K562 (cell line): ENCODE measurements at regions not wholly inside any gene's neighbourhood (a gene's known extent, or its start where the extent isn't known, plus 50 kb on each side); places are given as distances from the start of the nearest gene placed in this dataset.

Experiments used
- ATAC-seq: fragments of 200-7000 bp; cut with Tn5 transposase; 3 replicates; pipeline ENCODE4 v1.9.1; 2020; ENCODE audit warnings: moderate library complexity
- BruUV-seq: library from RNA; stranded (reverse); fragments of 400-500 nt; replicated peaks from 2 replicates; lab custom pipeline; 2021; lab: Mats Ljungman, UMichigan
- CTCF ChIA-PET: fragments of 300-600 bp; formaldehyde crosslinking; extraction: SDS; loops from one replicate; lab custom pipeline; 2021; ENCODE audit warnings: low intra/inter-chr PET ratio; lab: Yijun Ruan, JAX
- POLR2A ChIA-PET: fragments of 300-600, 350-650 bp; sonication (Branson Sonifier 250); formaldehyde crosslinking; extraction: SDS; loops from one replicate; lab custom pipeline; 2021; ENCODE audit warnings: antibody characterized with exemption, inconsistent platforms; lab: Yijun Ruan, JAX
- DNase-seq, 4 experiments: peaks; one replicate each; pipeline versions ENCODE4 v3.0.0 to v3.0.0-alpha.2; 2011 to 2018; ENCODE audit warnings: low spot score in 3 of 4, mixed read lengths in 3 of 4; ENCODE audit errors: extremely low read depth in 1 of 4
- FAIRE-seq: peaks from 2 replicates; lab custom pipeline; 2011; peaks lifted over from hg19 to GRCh38; lab: Jason Lieb, UNC
- H2AFZ ChIP-seq: 2 replicates; pipeline ENCODE4 v1.6.0; 2011; ENCODE audit warnings: low read depth, low read length, control low read depth, inconsistent platforms
- H3K27ac ChIP-seq: fragments of 200-600 bp; 3 replicates; pipeline ENCODE4 v1.8.0; 2011; ENCODE audit warnings: low read depth, mild to moderate bottlenecking, control low read depth, inconsistent platforms, low read length, moderate library complexity, mixed read lengths; ENCODE audit errors: extremely low read depth
- H3K27me3 ChIP-seq, 2 experiments: fragments of 300-600 bp in 1 of 2; 2 replicates in 1 of 2; 3 replicates in 1 of 2; pipeline versions ENCODE4 v1.6.0 to v1.8.0; 2011; ENCODE audit warnings: inconsistent platforms in 2 of 2, low read length in 2 of 2, mild to moderate bottlenecking in 1 of 2, mixed read lengths in 1 of 2, moderate library complexity in 1 of 2; ENCODE audit not compliant: control insufficient read depth in 2 of 2, insufficient read depth in 2 of 2
- H3K36me3 ChIP-seq: fragments of 300-600 bp; 3 replicates; pipeline ENCODE4 v1.8.0; 2011; ENCODE audit warnings: mild to moderate bottlenecking, low read length, inconsistent platforms; ENCODE audit not compliant: control insufficient read depth, insufficient read depth
- H3K4me1 ChIP-seq, 2 experiments: fragments of 200-600 bp in 1 of 2; replicated peaks in 1 of 2; 2 replicates in 1 of 2; 3 replicates in 1 of 2; pipeline versions ENCODE4 v1.5.1 to v1.8.0; 2011; ENCODE audit warnings: inconsistent platforms in 2 of 2, low read length in 2 of 2, mild to moderate bottlenecking in 1 of 2, mixed read lengths in 1 of 2, moderate library complexity in 1 of 2; ENCODE audit not compliant: control insufficient read depth in 2 of 2, insufficient read depth in 2 of 2
- H3K4me2 ChIP-seq: 2 replicates; pipeline ENCODE4 v1.6.1; 2011; ENCODE audit warnings: low read length, control low read depth, inconsistent platforms, mixed read lengths; ENCODE audit not compliant: insufficient read depth
- H3K4me3 ChIP-seq: fragments of 200-600 bp; sonication (generic), shearing (Covaris generic); 2 replicates; pipeline ENCODE4 v1.5.1; 2016; ENCODE audit warnings: control low read depth, inconsistent platforms
- H3K79me2 ChIP-seq: fragments of 200-600 bp; 3 replicates; pipeline ENCODE4 v1.8.0; 2011; ENCODE audit warnings: low read length, inconsistent platforms; ENCODE audit not compliant: control insufficient read depth, insufficient read depth
- H3K9ac ChIP-seq, 2 experiments: 2 replicates each; pipeline versions ENCODE4 v1.6.0 to v1.6.1; 2011; ENCODE audit warnings: low read depth in 2 of 2, low read length in 2 of 2, control low read depth in 1 of 2, inconsistent platforms in 1 of 2, mild to moderate bottlenecking in 1 of 2, mixed read lengths in 1 of 2; ENCODE audit not compliant: insufficient read depth in 1 of 2
- H3K9me1 ChIP-seq: one replicate; pipeline ENCODE4 v1.6.0; 2011; ENCODE audit warnings: inconsistent platforms, mild to moderate bottlenecking, low read length, moderate library complexity; ENCODE audit not compliant: control insufficient read depth, insufficient read depth
- H3K9me3 ChIP-seq: replicated peaks from 2 replicates; pipeline ENCODE4 v1.5.1; 2011; ENCODE audit warnings: low read depth, low read length, inconsistent platforms; ENCODE audit not compliant: control insufficient read depth, insufficient read depth
- H4K20me1 ChIP-seq: replicated peaks from 2 replicates; pipeline ENCODE4 v1.6.1; 2011; ENCODE audit warnings: low read length, inconsistent platforms, mixed read lengths; ENCODE audit not compliant: control insufficient read depth, insufficient read depth
- BHLHE40 ChIP-seq: IDR thresholded peaks from 2 replicates; pipeline ENCODE4 v1.6.1; 2011; ENCODE audit warnings: low read length, improper control_type of control experiment
- CBX5 ChIP-seq: IDR thresholded peaks from 2 replicates; pipeline ENCODE4 v1.6.1; 2014; ENCODE audit warnings: low read depth, borderline replicate concordance
- FOXJ3 ChIP-seq: sonication (generic); formaldehyde crosslinking; IDR thresholded peaks from 2 replicates; pipeline ENCODE4 v1.4.0; 2020; ENCODE audit warnings: mild to moderate bottlenecking, missing genetic modification reagents
- LEF1 ChIP-seq: fragments of 450-650 bp; IDR thresholded peaks from 2 replicates; pipeline ENCODE4 v1.6.1; 2016; ENCODE audit warnings: mild to moderate bottlenecking
- NR2C2 ChIP-seq, 2 experiments: fragments of 200-800 bp in 1 of 2; sonication (Bioruptor generic) in 1 of 2; sonication (generic) in 1 of 2; formaldehyde crosslinking in 1 of 2; IDR thresholded peaks; 2 replicates each; pipeline versions ENCODE4 v1.6.1 to v1.8.0; 2016 to 2022; ENCODE audit warnings: mild to moderate bottlenecking in 1 of 2, missing compliant biosample characterization in 1 of 2, missing genetic modification characterization in 1 of 2, missing genetic modification reagents in 1 of 2
- PHF8 ChIP-seq: fragments of 200-600 bp; sonication (generic); IDR thresholded peaks from 2 replicates; pipeline ENCODE4 v1.6.1; 2012; ENCODE audit warnings: mixed run types, mild to moderate bottlenecking, inconsistent platforms, low read length, moderate library complexity, borderline replicate concordance
- RB1 ChIP-seq: fragments of 450-650 bp; IDR thresholded peaks from 2 replicates; pipeline ENCODE4 v1.6.1; 2017; ENCODE audit warnings: low read depth, mild to moderate bottlenecking
- SIX5 ChIP-seq, 2 experiments: IDR thresholded peaks; 2 replicates each; pipeline ENCODE4 v1.6.1; 2011; ENCODE audit warnings: low read length in 2 of 2, borderline replicate concordance in 1 of 2, low read depth in 1 of 2, mild to moderate bottlenecking in 1 of 2, moderate library complexity in 1 of 2; ENCODE audit not compliant: insufficient read depth in 1 of 2
- SUPT5H ChIP-seq: fragments of 450-650 bp; IDR thresholded peaks from 2 replicates; pipeline ENCODE4 v1.6.1; 2016
- ZNF589 ChIP-seq: fragments of 200-800 bp; sonication (Bioruptor generic); IDR thresholded peaks from 2 replicates; pipeline ENCODE4 v1.6.1; 2016; ENCODE audit warnings: low read depth, missing genetic modification characterization, missing compliant biosample characterization
- WGBS: fragments of 100-300 bp; shearing (Covaris generic); methylation state at CpG from one replicate; pipeline ENCODE4 v1.1.6; 2016; ENCODE audit warnings: low coverage, mixed read lengths; ENCODE audit not compliant: insufficient coverage; ENCODE audit errors: missing lambda C conversion rate; 5-methylcytosine and 5-hydroxymethylcytosine counted together
- in situ Hi-C: fragments of 300-500 bp; cut with MboI; formaldehyde crosslinking; loops from 4 replicates; pipeline ENCODE4 v1.15.0; 2018; ENCODE audit warnings: inconsistent platforms, mixed read lengths
- intact Hi-C: fragments of 100-400 bp; cut with micrococcal nuclease; formaldehyde crosslinking; loops from 2 replicates; pipeline ENCODE4 v1.14.2; 2022
- TF ChIP-seq, protein P1 (sequence below): fragments of 250-450 bp; sonication (Bioruptor Pico); IDR thresholded peaks from 2 replicates; pipeline ENCODE4 v1.9.0; 2021; ENCODE audit warnings: mild to moderate bottlenecking, inconsistent platforms
- TF ChIP-seq, protein P2 (sequence below), 2 experiments: fragments of 450-650 bp; formaldehyde crosslinking in 1 of 2; IDR thresholded peaks; 2 replicates each; pipeline versions ENCODE4 v1.4.0 to v1.6.1; 2014 to 2020; ENCODE audit warnings: mild to moderate bottlenecking in 2 of 2, borderline replicate concordance in 1 of 2, low read depth in 1 of 2

DNA sequence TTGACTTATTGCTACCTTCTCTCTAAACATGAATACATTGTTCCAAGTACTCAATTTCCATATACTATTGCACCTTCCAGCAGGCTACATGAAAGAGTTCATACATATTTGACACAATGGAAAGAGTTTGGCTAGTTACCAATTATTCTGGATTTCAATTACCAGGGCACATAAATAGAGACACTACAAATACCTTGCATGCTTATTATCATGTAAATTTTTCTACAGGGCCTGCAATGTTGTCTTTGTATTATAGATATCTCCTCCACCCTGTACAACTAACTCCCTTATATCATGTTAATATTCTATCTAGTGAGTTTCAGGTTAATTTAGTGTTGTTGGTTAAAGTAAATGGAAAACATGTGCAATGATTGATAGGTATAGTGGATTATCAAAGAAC lies 540.7 kb upstream of the SLITRK5 start (continued):
- TF ChIP-seq, protein P1, sequence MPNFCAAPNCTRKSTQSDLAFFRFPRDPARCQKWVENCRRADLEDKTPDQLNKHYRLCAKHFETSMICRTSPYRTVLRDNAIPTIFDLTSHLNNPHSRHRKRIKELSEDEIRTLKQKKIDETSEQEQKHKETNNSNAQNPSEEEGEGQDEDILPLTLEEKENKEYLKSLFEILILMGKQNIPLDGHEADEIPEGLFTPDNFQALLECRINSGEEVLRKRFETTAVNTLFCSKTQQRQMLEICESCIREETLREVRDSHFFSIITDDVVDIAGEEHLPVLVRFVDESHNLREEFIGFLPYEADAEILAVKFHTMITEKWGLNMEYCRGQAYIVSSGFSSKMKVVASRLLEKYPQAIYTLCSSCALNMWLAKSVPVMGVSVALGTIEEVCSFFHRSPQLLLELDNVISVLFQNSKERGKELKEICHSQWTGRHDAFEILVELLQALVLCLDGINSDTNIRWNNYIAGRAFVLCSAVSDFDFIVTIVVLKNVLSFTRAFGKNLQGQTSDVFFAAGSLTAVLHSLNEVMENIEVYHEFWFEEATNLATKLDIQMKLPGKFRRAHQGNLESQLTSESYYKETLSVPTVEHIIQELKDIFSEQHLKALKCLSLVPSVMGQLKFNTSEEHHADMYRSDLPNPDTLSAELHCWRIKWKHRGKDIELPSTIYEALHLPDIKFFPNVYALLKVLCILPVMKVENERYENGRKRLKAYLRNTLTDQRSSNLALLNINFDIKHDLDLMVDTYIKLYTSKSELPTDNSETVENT (CRISPR knock-in tag): no peak
- TF ChIP-seq CBX5 (no peak), SUPT5H (no peak), SIX5 (IDR thresholded peaks at IDR 0.05; ENCODE audit: borderline replicate concordance in 1 of 2, insufficient read depth in 1 of 2, low read depth in 1 of 2, low read length in 2 of 2) (no peak)

DNA sequence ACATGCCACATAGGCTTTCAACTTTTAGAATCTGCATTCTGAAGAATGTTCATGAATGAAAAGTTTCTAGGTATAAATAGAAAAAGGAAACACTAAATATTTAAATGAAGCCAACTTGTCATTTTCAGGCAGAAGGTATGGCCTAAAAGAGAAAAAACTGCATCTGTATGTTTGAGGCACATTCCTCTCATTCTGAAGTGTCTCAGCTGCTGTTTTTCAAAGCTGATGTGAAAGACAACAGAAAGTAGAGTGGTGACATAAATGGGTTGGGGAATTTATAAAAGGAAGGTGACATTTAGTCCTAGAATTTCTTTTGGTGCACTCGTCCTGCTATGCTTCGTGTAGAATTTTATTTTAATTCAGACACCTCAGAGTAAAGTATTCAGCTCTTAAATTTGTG lies 539.6 kb upstream of the SLITRK5 start:
- Histone ChIP-seq H4K20me1 (no peaks in the 10 kb centered on the region), H2AFZ (no peak overlapping the region), H3K9me1 (no peaks in the 10 kb centered on the region), H3K79me2 (no peaks in the 10 kb centered on the region), H3K9ac (no peak overlapping the region), H3K27ac (no peak overlapping the region), H3K4me1 (no peaks in the 10 kb centered on the region), H3K9me3 (no peaks in the 10 kb centered on the region)
- FAIRE-seq (no peak), ATAC-seq (no peak), DNase-seq (no peak)
- 6% methylated on average over 2 of the region's 2 CpGs for WGBS
- BruUV-seq: no TSS peak
- ChIA-PET POLR2A (no interaction called here), CTCF (no interaction called here)
- in situ Hi-C loops: no loop called here
- TF ChIP-seq FOXJ3 (CRISPR knock-in tag) (no peak), BHLHE40 (no peak), LEF1 (no peak), ZNF589 (CRISPR knock-in tag) (no peak), NR2C2 (CRISPR knock-in tag; IDR thresholded peaks at IDR 0.05) (no peak), NR2C2 (tag; IDR thresholded peaks at IDR 0.05) (no peak), PHF8 (no peak), RB1 (no peak)
- TF ChIP-seq, protein P2, sequence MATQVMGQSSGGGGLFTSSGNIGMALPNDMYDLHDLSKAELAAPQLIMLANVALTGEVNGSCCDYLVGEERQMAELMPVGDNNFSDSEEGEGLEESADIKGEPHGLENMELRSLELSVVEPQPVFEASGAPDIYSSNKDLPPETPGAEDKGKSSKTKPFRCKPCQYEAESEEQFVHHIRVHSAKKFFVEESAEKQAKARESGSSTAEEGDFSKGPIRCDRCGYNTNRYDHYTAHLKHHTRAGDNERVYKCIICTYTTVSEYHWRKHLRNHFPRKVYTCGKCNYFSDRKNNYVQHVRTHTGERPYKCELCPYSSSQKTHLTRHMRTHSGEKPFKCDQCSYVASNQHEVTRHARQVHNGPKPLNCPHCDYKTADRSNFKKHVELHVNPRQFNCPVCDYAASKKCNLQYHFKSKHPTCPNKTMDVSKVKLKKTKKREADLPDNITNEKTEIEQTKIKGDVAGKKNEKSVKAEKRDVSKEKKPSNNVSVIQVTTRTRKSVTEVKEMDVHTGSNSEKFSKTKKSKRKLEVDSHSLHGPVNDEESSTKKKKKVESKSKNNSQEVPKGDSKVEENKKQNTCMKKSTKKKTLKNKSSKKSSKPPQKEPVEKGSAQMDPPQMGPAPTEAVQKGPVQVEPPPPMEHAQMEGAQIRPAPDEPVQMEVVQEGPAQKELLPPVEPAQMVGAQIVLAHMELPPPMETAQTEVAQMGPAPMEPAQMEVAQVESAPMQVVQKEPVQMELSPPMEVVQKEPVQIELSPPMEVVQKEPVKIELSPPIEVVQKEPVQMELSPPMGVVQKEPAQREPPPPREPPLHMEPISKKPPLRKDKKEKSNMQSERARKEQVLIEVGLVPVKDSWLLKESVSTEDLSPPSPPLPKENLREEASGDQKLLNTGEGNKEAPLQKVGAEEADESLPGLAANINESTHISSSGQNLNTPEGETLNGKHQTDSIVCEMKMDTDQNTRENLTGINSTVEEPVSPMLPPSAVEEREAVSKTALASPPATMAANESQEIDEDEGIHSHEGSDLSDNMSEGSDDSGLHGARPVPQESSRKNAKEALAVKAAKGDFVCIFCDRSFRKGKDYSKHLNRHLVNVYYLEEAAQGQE (IDR thresholded peaks at IDR 0.05; ENCODE audit: borderline replicate concordance): no peak
- TF ChIP-seq, protein P2 (CRISPR knock-in tag; IDR thresholded peaks at IDR 0.05; ENCODE audit: low read depth): no peak
- TF ChIP-seq, all 486 proteins: peak for 0
- Histone ChIP-seq H3K4me3 (no peak overlapping the region), H3K4me2 (no peak overlapping the region), H3K36me3 (no peaks in the 10 kb centered on the region), H3K27me3 (no peaks in the 10 kb centered on the region)
- intact Hi-C loops: no loop called here
